GM19468 (cell line): ENCODE measurements at regions not wholly inside any gene's neighbourhood (a gene's known extent, or its start where the extent isn't known, plus 50 kb on each side); places are given as distances from the start of the nearest gene placed in this dataset.

Source experiments
- ATAC-seq: cut with Tn5 transposase; IDR thresholded peaks from one replicate; pipeline ENCODE4 v1.9.1; 2021; ENCODE audit warnings: mild to moderate bottlenecking, moderate library complexity, moderate number of reproducible peaks; ENCODE audit not compliant: unreplicated experiment; ENCODE audit errors: extremely low read depth

DNA sequence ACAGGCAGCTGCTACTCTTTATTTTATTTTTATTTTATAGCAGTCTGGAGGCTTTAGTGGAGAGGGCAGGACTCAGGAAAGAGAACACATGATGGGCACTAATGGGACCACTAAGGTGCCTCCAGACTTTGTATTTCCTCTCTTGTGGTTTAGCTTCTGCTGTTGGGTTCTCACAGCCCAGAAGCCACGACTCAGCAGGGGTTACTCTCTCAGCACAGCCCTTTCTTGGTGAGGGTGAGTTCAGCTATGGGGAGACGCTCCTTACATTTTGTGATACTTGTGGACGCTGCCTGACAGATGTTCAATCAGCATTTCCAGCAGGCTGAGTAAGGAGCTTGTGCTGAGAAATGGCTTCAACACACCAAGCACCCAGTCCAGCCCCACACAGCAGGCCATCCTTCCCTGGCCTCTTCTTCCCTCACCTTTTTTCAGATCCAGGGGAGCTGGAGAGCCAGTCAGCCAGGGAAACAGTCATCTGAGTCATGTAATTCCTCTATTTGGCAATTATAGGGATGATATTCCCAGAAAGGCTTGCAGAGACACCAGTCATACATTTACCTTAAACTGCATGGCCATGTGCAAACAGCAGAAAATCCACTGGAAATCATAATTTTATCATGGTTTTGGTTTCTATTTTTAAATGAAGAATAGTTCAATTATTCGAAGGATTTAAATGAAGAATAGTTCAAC, 53.2 kb upstream of the RAB3GAP2 start:
- ATAC-seq = no peak

DNA sequence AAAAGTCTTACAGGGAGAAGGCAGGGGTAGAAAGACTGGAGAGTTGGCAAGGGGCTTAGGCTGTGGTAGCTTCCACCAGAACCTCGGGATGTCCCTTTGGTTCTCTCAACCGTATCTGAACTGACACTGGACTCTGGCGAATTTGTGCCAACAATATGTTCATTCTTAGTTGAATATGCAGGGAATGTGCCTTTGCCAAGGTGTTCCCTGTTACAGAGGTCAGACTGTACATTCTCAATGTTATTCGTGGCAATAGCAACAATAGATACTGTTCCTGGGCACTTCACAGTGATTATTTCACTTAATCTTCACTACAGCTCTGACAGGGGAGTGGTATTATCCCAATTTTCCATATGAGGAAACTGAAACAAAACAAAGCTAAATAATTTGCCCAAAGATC, 51.5 kb upstream of the RAB3GAP2 start:
- no peak for ATAC-seq

DNA sequence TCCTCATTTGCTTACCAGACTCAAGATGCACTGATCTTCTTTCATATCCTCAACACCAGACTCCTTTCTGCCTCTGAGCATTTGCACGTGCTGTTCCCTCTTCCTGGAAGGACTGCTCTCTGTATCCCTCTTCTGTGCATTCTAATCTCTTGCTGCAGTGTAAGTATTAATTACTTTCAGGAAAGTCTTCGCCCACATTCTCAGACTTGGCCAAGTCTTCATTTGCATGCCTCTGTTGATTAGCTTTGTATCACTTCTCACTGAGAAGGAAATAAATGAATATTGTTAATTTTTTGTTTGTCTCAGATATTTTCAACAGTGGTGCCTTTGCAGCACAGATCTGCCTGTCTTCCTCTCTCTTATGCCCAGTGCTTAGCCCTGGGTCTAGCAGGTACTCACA, 50.3 kb upstream of the RAB3GAP2 start:
- ATAC-seq = no peak
